ENCODE measurements at regions not wholly inside any gene's neighbourhood (a gene's known extent, or its start where the extent isn't known, plus 50 kb on each side); places are given as distances from the start of the nearest gene placed in this dataset.

- H3K4me1 ChIP-seq (ENCODE audit: control insufficient read depth, insufficient read depth, low read length), result no peaks in the 10 kb centered on the region
- no peak overlapping the region for H4K8ac ChIP-seq (ENCODE audit: low read depth in 2 of 2, low read length in 2 of 2)
- H3K4me3 ChIP-seq (ENCODE audit: insufficient read depth, low read depth, low read length), result no peak overlapping the region
- no peak overlapping the region for H3K4me2 ChIP-seq (ENCODE audit: low read depth, low read length)
- intact Hi-C loops (cut with micrococcal nuclease) (no loop called here), dilution Hi-C loops (cut with HindIII; ENCODE audit: low sequenced_read_pairs, unreplicated experiment) (no loop called here), in situ Hi-C loops (cut with MboI; ENCODE audit: low sequenced_read_pairs) (no loop called here)
- CTCF ChIA-PET, result no interaction called here
- DNase-seq (no peak), ATAC-seq (ENCODE audit: low read depth) (no peak)
- H4K20me1 ChIP-seq (ENCODE audit: insufficient read depth, low read length), result no peaks in the 10 kb centered on the region
- POLR2A ChIA-PET (ENCODE audit: unreplicated experiment), result no interaction called here
- 0% methylated on average over 1 of the region's 4 CpGs; no CpG with 5 or more reads in 1 of the 2 experiments for WGBS, 2 experiments (ENCODE audit: extremely low coverage in 2 of 2, insufficient read length in 1 of 2)
- H2AFZ ChIP-seq (replicated peaks; ENCODE audit: low read length, poor library complexity), result no peak overlapping the region
- H3K36me3 ChIP-seq (ENCODE audit: control insufficient read depth, insufficient read depth, low read length), result no peaks in the 10 kb centered on the region
- no peak overlapping the region for H3K18ac ChIP-seq (ENCODE audit: low read depth, low read length)
- H3K79me1 ChIP-seq (ENCODE audit: low read depth in 1 of 2, low read length in 2 of 2), result no peaks in the 10 kb centered on the region
- no peak overlapping the region for H2AK9ac ChIP-seq (replicated peaks; ENCODE audit: low read depth, low read length, poor library complexity)
- no peak overlapping the region for H2BK15ac ChIP-seq (ENCODE audit: low read depth, low read length)
- no peaks in the 10 kb centered on the region for H3K9me1 ChIP-seq (ENCODE audit: insufficient read depth, low read length)
- no peak overlapping the region for H4K91ac ChIP-seq (ENCODE audit: insufficient read depth, low read depth, low read length)
- no peak overlapping the region for H3K27ac ChIP-seq (ENCODE audit: insufficient read depth, low read length)
- H2BK5ac ChIP-seq (ENCODE audit: low read depth, low read length, poor library complexity, severe bottlenecking), result no peak overlapping the region
- no peak overlapping the region for H4K5ac ChIP-seq (ENCODE audit: low read depth, low read length)
- H3K9me3 ChIP-seq (ENCODE audit: control insufficient read depth, insufficient read depth, low read length), result peaks cover 8% of the 10 kb centered on the region
- no peak overlapping the region for H2BK120ac ChIP-seq (ENCODE audit: low read depth, low read length)
- H3K14ac ChIP-seq (replicated peaks; ENCODE audit: low read depth, low read length), result no peak overlapping the region
- no peak overlapping the region for H3K4ac ChIP-seq (ENCODE audit: low read depth, low read length)
- no peak overlapping the region for H2AK5ac ChIP-seq (ENCODE audit: low read depth, low read length)
- no peak overlapping the region for H2BK20ac ChIP-seq (ENCODE audit: low read depth, low read length)
- H3K9ac ChIP-seq (ENCODE audit: low read depth, low read length), result no peak overlapping the region
- TF ChIP-seq SMC3 (IDR thresholded peaks at IDR 0.05; ENCODE audit: low read depth, low read length) (no peak), BHLHE40 (IDR thresholded peaks at IDR 0.05; ENCODE audit: low read depth, low read length) (no peak), NFE2L2 (IDR thresholded peaks at IDR 0.05; ENCODE audit: low read depth, low read length) (no peak), MAFK (IDR thresholded peaks at IDR 0.05; ENCODE audit: low read depth, low read length) (no peak), RCOR1 (IDR thresholded peaks at IDR 0.05; ENCODE audit: insufficient replicate concordance, low read length) (no peak), RAD21 (IDR thresholded peaks at IDR 0.05; ENCODE audit: low read length) (no peak), RFX5 (IDR thresholded peaks at IDR 0.05; ENCODE audit: low read depth, low read length) (no peak), POLR2A (IDR thresholded peaks at IDR 0.05; ENCODE audit: low read depth, low read length) (no peak), MXI1 (IDR thresholded peaks at IDR 0.05; ENCODE audit: borderline replicate concordance, low read depth, low read length) (no peak), CTCF (conservative IDR thresholded peaks at IDR 0.05; ENCODE audit: low read depth, low read length) (no peak), CHD1 (IDR thresholded peaks at IDR 0.05; ENCODE audit: low read depth, low read length) (no peak), CEBPB (IDR thresholded peaks at IDR 0.05; ENCODE audit: low read depth, low read length) (no peak), ELK1 (IDR thresholded peaks at IDR 0.05; ENCODE audit: borderline replicate concordance, low read depth, low read length) (no peak), MAZ (IDR thresholded peaks at IDR 0.05; ENCODE audit: borderline replicate concordance, low read depth, low read length) (no peak), USF2 (IDR thresholded peaks at IDR 0.05; ENCODE audit: low read depth, low read length) (no peak), FOS (IDR thresholded peaks at IDR 0.05; ENCODE audit: low read depth, low read length) (no peak)
- BruUV-seq (replicated peaks), result no TSS peak
- no peak overlapping the region for H3K23ac ChIP-seq (ENCODE audit: low read depth, low read length)
- H3K27me3 ChIP-seq (ENCODE audit: control insufficient read depth, insufficient read depth, low read length), result no peaks in the 10 kb centered on the region
- H3K56ac ChIP-seq (ENCODE audit: extremely low read depth, insufficient read depth, low read length), result no peak overlapping the region
Observed at GRCh38 chr5:7329141-7329540, 66.8 kb upstream of the ADCY2 start.

All from IMR-90 (cell line).